Adrenal gland (tissue), 9 donors: ENCODE measurements at regions not wholly inside any gene's neighbourhood (a gene's known extent, or its start where the extent isn't known, plus 50 kb on each side); places are given as distances from the start of the nearest gene placed in this dataset.
"Not testable (repeated sequence)": the region's sequence is repeated elsewhere in the genome, so short reads cannot be mapped to it uniquely, and the experiment has no call there.

Experiments used
- DNase-seq, 7 donors: peaks; one replicate each; pipeline ENCODE4 v3.0.0-alpha.2; 2019 to 2020
- H3K27ac ChIP-seq, 5 donors: fragments of 200-600 bp; sonication (generic) in 4 of 5; 1 replicate in 3 of 5; 2 replicates in 2 of 5; pipeline versions ENCODE4 v1.5.1 to v1.8.0; 2016 to 2020; ENCODE audit warnings: mild to moderate bottlenecking in 1 of 5
- H3K27me3 ChIP-seq: fragments of 200-600 bp; 2 replicates; pipeline ENCODE4 v1.8.0; 2021
- H3K36me3 ChIP-seq, 2 donors: fragments of 200-600 bp; replicated peaks in 1 of 2; 1 replicate in 1 of 2; 2 replicates in 1 of 2; pipeline versions ENCODE4 v1.5.1 to v1.8.0; 2018 to 2022
- H3K4me1 ChIP-seq, 2 donors: fragments of 200-600 bp; replicated peaks in 1 of 2; 1 replicate in 1 of 2; 2 replicates in 1 of 2; pipeline versions ENCODE4 v1.5.1 to v1.8.0; 2018 to 2021
- H3K4me3 ChIP-seq, 4 donors: fragments of 200-600 bp; sonication (generic) in 3 of 4; one replicate each; pipeline ENCODE4 v1.5.1; 2016 to 2018
- H3K9me3 ChIP-seq, 3 donors: fragments of 200-600 bp; sonication (generic) in 1 of 3; replicated peaks in 1 of 3; 1 replicate in 2 of 3; 2 replicates in 1 of 3; pipeline versions ENCODE4 v1.5.1 to v1.8.0; 2016 to 2021
- POLR2A ChIP-seq, 2 donors: fragments of 450-650 bp; IDR thresholded peaks; one replicate each; pipeline ENCODE4 v1.6.1; 2017; ENCODE audit warnings: antibody characterized with exemption in 2 of 2, mild to moderate bottlenecking in 2 of 2, moderate library complexity in 1 of 2
- WGBS, 4 donors: extraction: QIAGEN DNeasy Blood & Tissue Kit in 2 of 4; methylation state at CpG; one replicate each; pipeline versions ENCODE4 v1.1.5 to v1.1.7; 2013 to 2017; 5-methylcytosine and 5-hydroxymethylcytosine counted together
- intact Hi-C, 2 donors: fragments of 100-400 bp; cut with DNase I; formaldehyde crosslinking; loops; one replicate each; pipeline versions ENCODE4 v1.14.1 to v1.15.0; 2022 to 2023
- TF ChIP-seq, protein P1 (sequence below), 6 experiments: fragments of 450-650 bp in 4 of 6; fragments of 200-600 bp in 2 of 6; sonication (generic) in 1 of 6; IDR thresholded peaks; 1 replicate in 5 of 6; 2 replicates in 1 of 6; pipeline versions ENCODE4 v1.5.1 to v1.8.0; 2016 to 2021; ENCODE audit warnings: antibody characterized with exemption in 6 of 6, mild to moderate bottlenecking in 2 of 6, moderate library complexity in 1 of 6
- donor health status: healthy with polysubstance abuse.
- donor health status: Bipolar disorder and iron deficiency.
- donor health status: DM: yes; HTN: yes; CAD: no.
- donor health status: DM: no; HTN: no; CAD: no.
- donor health status: DM: no; HTN: no; CAD: no.

GRCh38 chr14:49962621-49963020, 69.7 kb downstream of the ARF6 start:
- Histone ChIP-seq H3K36me3 (no peaks in the 10 kb centered on the region), H3K27ac (no peak overlapping the region), H3K4me3 (no peak overlapping the region), H3K27me3 (no peaks in the 10 kb centered on the region), H3K4me1 (no peaks in the 10 kb centered on the region), H3K9me3 (no peaks in the 10 kb centered on the region)
- no peak for DNase-seq
- 89 to 92% (median 92%) methylated on average over 6 of the region's 6 CpGs for WGBS, 4 donors
- no peak for TF ChIP-seq POLR2A (IDR thresholded peaks at IDR 0.05)
- TF ChIP-seq, protein P1, sequence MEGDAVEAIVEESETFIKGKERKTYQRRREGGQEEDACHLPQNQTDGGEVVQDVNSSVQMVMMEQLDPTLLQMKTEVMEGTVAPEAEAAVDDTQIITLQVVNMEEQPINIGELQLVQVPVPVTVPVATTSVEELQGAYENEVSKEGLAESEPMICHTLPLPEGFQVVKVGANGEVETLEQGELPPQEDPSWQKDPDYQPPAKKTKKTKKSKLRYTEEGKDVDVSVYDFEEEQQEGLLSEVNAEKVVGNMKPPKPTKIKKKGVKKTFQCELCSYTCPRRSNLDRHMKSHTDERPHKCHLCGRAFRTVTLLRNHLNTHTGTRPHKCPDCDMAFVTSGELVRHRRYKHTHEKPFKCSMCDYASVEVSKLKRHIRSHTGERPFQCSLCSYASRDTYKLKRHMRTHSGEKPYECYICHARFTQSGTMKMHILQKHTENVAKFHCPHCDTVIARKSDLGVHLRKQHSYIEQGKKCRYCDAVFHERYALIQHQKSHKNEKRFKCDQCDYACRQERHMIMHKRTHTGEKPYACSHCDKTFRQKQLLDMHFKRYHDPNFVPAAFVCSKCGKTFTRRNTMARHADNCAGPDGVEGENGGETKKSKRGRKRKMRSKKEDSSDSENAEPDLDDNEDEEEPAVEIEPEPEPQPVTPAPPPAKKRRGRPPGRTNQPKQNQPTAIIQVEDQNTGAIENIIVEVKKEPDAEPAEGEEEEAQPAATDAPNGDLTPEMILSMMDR (IDR thresholded peaks at IDR 0.05), result no peak
- intact Hi-C loops, result no loop called here

GRCh38 chr14:49965068-49965651, 72.3 kb downstream of the ARF6 start:
- intact Hi-C loops, H3K27ac ChIP-seq, DNase-seq, H3K27me3 ChIP-seq, H3K4me1 ChIP-seq, H3K4me3 ChIP-seq, H3K36me3 ChIP-seq, H3K9me3 ChIP-seq: not testable (repeated sequence)
- WGBS, 4 donors, result 89 to 93% (median 91%) methylated on average over 8 of the region's 8 CpGs

DNA sequence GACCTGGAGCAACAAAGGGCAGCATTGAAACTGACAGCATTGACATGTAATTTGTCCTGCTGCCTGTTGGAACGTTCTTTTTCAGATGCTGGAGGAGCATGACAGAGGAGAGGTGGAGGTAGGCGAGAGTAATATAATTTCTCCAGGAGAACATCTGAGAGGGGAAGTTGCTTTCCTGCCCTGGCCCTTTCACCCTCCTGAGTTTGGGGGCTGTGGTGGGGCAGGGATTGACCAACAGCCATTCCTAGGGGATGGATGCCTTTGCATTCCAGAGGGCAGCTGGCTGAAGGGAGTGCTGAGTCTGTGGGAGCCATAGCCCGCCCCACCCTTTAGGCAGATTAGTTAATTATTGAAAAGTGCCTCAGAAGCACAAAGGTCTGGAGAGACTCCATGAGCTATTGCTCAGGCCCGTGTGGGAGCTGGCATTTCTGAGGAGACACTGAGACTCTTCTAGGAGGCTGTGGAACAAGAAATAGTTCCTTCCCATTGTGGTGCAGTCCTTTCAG, 73.5 kb downstream of the ARF6 start:
- no peaks in the 10 kb centered on the region for H3K9me3 ChIP-seq
- no peak overlapping the region for H3K4me3 ChIP-seq
- WGBS, 4 donors, result 50 to 64% (median 61%) methylated on average over 4 of the region's 4 CpGs
- H3K27ac ChIP-seq, result no peak overlapping the region
- H3K27me3 ChIP-seq, result no peaks in the 10 kb centered on the region
- no peak for TF ChIP-seq POLR2A (IDR thresholded peaks at IDR 0.05)
- H3K36me3 ChIP-seq, result no peaks in the 10 kb centered on the region
- peaks cover 6 to 16% of the 10 kb centered on the region in 2 donors for H3K4me1 ChIP-seq
- intact Hi-C loops, result no loop called here
- no peak for DNase-seq

DNA sequence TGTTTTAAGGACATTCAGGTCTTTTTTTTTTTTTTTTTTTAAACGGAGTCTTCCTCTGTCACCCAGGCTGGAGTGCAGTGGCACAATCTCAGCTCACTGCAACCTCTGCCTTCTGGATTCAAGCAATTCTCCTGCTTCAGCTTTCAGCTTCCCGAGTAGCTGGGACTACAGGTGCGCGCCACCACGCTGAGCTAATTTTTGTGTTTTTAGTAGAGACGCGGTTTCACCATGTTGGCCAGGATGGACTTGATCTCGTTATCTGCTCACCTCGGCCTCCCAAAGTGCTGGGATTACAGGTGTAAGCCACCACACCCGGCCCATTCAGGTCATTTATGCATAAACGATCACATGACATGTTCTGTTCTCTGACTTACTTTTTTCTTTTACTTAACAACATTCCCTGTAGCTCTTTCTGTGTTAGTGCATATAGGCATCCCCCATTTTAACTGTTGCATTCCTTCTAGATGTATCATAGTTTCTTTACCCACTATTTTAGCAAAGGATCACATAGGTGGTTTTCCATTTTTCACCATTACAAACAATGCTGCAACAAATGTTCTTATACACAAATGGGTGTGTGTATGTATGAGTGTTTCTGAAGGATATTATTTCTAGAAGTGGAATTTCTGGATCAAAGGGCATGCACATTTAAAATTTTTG, 74.2 kb downstream of the ARF6 start:
- Histone ChIP-seq H3K27me3 (no peaks in the 10 kb centered on the region), H3K4me1 (peaks cover 9 to 22% of the 10 kb centered on the region in 2 donors), H3K27ac (no peak overlapping the region), H3K4me3 (no peak overlapping the region), H3K36me3 (no peaks in the 10 kb centered on the region), H3K9me3 (no peaks in the 10 kb centered on the region)
- intact Hi-C loops, result no loop called here
- WGBS, 4 donors, result 94 to 96% (median 95%) methylated on average over 11 of the region's 11 CpGs
- TF ChIP-seq, protein P1 (IDR thresholded peaks at IDR 0.05), result no peak
- no peak for TF ChIP-seq POLR2A (IDR thresholded peaks at IDR 0.05)
- no peak for DNase-seq

- H3K36me3 ChIP-seq, result no peaks in the 10 kb centered on the region
- peak overlapping the region in 3 of 5 donors; percentile 76 to 87 (median 81) for H3K27ac ChIP-seq
- H3K4me3 ChIP-seq, result no peak overlapping the region
- H3K9me3 ChIP-seq, result no peaks in the 10 kb centered on the region
- DNase-seq, result no peak
- WGBS, 4 donors, result 79 to 91% (median 81%) methylated on average over 4 to 5 of the region's 5 CpGs
- no peak for TF ChIP-seq POLR2A (IDR thresholded peaks at IDR 0.05)
- TF ChIP-seq, protein P1 (IDR thresholded peaks at IDR 0.05), result no peak
- no peaks in the 10 kb centered on the region for H3K27me3 ChIP-seq
- H3K4me1 ChIP-seq, result peaks cover 33 to 44% of the 10 kb centered on the region in 2 donors
- intact Hi-C loops, result no loop called here
Measured at GRCh38 chr14:49969961-49970360, 77.1 kb downstream of the ARF6 start.
